GOT3 (cell line): ENCODE measurements at regions not wholly inside any gene's neighbourhood (a gene's known extent, or its start where the extent isn't known, plus 50 kb on each side); places are given as distances from the start of the nearest gene placed in this dataset.
"Not testable (repeated sequence)": the region's sequence is repeated elsewhere in the genome, so short reads cannot be mapped to it uniquely, and the experiment has no call there.

Source experiments
- DNase-seq: peaks from one replicate; lab custom pipeline; 2025; ENCODE audit warnings: mixed read lengths; lab: John Stamatoyannopoulos, UW

DNA sequence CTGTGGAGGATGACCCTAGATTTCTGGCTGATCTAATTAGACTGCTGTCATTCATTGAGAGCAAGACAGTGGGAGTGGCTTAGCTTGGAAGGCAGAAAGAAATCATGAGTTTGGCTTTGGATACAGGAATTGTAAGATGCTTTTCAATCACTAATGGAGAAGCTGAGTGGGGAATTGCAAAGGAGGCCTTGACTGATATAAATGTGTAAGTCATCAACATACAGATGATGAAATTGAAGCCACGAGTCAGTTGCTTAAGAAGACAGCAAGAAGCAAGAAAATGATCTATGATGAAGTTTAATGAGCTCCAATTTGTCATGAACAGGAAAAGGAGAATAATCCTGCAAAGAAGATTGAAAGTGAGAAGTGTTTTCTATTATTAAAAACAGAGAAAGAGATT, 136.7 kb upstream of the C1QTNF7 start:
- DNase-seq = no peak

DNA sequence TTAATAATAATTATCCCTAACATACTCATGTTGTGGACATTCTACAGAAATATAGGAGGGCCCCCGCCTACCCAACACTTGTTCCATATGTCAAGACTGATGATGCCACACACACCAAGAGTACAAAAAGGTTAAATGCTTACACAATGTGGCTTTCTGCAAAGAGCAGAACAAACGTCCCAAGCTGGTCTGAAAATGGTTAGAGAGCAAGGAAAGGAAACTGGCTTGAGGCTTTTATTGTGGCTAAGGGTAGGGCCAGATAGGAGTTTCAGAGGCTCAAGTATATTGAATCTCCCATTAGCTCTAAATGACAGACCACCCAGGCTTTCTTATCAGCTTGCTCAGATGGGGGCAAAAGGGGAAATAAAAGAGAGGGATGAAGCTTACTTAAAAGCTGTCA, 134.1 kb upstream of the C1QTNF7 start:
- DNase-seq = no peak

DNA sequence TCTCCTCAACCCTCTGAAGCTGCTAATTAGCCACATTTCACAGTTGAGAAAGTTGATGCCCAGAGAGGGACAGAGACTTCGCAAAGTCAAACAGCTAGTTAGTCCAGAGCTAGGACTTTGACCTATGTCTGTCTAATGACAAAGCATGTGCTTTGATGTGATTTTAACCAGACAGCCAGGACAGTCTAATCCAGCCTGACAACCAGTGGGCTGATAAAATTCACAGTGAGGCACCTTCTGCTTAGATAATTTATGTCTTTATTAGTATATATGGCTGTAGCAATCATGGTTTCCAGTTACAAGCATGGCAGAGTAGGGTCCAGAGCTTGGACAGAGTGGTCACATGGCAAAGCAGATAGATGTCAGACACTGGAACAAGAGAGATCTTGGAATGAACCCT, 133.6 kb upstream of the C1QTNF7 start:
- DNase-seq = no peak

DNA sequence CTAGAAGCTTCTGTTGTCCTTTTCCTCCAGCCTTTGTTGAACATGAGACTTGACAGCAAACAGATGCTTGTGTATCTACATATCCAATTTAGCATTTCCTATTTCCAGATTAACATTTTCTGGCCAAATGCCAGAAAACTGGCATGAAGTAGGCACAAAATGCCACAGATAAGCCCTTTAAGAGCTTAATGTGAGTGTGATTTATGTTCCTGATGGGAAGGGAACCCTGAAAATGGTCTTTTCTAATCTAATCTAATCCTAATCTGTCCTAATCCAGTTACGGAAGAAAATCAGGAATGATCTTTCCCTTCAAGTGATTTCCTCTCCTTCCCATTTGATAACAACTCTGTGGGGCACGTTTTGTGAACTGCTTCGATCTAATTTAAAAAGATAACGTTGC, 133.0 kb upstream of the C1QTNF7 start:
- DNase-seq = no peak

DNA sequence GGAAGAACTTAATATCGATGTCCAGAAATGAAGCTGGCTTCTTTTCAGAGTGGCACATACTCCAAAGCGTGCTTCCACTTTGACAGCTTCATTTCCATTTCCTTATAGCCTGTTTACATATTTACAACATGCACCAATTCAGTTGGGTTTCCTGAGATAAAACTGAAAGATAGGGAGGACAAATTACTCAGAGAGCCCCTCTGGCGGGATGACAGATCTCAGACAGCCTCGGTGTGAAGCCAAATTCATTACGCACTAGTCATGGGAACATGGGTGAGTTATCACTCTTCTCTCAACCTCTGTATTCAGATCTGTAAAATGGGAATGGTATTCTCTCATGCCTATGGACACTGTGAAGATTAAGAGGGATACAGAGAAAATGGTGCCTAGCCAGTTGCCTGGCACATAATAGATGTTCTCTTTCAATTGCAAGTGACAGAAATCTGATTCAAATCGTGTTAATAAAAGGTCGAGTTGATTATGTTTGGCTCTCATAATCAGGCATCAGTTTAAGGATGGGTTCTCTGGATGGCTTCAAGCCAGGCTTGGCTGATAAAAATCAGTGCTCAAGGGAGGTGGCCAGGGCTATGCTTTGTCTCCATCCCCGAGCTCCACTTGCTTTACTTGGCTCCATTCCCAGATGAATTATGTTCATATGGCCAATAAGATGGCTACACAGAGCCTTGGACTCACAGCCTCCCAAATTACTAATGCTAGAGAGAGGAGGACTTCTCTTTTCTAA, 132.2 kb upstream of the C1QTNF7 start:
- DNase-seq = no peak

DNA sequence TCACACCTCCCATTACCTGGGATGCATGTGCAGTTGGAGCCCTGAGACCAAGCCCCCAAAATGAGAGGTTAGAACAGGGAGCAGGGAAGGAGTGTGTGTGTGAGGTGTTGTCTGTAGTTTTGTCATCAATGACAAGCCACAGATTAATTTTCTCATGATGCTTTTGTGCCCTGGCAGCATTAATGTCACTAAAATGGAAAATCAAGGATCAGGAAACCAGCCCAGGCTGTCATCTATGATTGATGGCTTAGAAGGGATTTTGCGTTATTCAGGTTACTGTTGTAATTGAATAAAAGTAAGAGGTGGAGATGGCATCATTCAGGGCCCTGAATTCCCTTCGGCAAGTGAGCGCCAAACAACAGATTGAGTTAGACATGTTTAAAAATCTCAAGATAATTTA, 130.5 kb upstream of the C1QTNF7 start:
- no peak for DNase-seq

DNA sequence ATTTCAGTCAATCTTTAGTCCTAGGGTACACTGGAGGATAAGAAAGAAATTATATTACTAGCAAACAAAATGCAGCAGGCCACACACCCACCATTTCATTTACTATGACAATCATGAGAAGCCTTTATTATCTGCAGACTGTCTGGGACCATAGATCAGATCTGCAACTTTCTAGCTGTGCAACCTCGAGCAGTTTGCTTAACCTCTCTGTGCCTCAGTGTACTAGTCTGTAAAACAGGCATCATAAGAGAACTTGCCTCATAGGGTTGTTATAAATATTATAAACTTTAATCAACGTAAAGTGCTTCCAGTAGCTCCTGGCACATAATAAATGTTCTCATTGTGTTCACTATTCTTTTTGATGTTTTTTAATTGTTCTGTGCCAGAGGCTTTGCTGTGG, 128.2 kb upstream of the C1QTNF7 start:
- no peak for DNase-seq

DNA sequence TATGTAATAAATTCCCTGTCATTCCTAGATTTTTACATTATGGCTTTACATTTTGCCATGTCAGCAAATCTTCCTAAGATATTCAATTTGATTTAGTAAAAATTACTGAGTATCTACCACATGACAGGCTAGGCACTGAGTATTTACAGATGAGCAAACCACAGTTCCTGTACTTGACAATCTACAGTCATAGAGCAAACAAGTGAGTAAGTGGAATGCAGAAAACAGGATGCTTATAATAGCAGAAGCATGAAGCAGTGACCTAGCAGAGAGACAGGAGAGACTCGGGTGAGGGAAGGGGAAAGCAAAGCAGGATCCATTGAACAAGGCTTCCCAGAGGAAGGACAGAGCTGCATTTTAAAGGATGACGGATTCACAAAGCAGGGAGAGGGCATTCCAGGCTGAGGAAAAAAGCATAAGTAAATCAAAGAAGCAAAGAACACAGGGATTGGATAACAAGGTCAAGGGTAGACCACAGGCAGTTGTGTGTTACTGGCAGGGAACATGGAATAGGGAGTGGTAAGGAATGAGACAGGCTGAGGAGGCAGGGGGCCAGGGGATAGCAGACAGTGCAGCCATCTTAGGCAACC, 124.7 kb upstream of the C1QTNF7 start:
- no peak for DNase-seq

DNA sequence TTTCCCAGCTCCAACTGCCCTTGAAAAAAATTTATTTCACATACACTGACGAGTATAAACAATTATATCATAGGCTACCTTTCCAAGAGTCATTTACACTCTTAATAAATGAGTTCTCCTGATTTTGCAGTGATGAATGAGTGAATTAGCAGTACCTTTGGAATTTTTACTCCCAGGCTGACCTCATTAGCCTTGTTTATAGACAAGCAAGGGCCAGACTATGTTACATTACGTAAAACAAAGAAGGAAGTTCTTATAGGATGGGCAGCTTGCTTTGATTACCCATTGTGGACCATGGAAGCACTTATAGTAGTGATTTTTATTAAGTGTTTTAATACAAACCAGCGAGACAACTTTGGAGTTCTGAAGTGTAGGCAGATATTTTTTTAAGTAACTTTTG, 112.9 kb upstream of the C1QTNF7 start:
- DNase-seq = no peak

DNA sequence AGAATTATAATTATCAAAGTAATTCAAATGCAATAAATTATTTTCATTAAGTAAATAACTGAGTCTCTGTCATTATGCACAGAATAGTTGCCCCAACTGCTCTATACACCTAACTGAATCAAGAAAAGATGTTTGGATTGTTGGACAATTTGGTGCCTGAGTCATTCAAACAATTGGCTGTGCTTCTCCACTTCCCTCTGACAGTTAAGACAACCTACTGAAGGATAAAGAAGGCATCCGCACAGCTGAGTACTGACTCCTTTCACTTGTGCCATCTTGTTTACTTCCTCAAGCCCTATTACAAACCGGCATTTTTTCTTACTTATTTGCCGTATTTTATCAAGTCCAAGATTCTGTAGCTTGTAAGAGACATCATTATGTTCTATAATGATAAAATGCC, 110.6 kb upstream of the C1QTNF7 start:
- DNase-seq = no peak

DNA sequence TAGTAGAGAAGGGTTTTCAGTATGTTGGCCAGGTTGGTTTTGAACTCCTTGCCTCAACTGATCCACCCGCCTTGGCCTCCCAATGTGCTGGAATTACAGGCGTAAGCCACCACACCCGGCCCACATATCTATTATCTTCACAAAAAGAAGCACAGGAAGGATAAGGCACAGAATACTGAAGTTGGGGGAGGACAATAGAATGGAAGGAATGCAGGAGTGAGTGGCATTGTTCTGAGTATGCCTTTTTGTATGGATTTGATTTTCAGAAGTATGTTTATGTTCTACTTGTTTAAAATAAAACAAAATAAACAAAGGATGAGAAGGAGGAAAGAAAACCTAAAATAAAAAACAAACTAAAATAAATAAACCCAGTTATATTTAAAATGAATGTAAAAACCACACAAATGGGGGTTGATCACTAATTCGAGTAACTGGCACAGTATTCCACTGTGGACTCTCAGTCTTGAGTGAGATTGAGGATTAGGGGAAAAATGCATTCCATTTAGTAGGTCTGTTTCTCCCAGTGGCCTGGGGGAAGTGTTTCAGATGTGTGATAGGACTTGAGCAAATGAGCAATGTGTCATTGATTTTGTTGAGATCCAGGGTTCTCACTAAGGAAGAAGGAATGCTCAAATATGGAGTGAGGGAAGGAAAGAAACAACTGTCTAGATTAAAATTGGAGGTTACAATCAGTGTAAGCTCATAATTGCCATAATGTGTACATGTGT, 109.0 kb upstream of the C1QTNF7 start:
- no peak for DNase-seq

DNA sequence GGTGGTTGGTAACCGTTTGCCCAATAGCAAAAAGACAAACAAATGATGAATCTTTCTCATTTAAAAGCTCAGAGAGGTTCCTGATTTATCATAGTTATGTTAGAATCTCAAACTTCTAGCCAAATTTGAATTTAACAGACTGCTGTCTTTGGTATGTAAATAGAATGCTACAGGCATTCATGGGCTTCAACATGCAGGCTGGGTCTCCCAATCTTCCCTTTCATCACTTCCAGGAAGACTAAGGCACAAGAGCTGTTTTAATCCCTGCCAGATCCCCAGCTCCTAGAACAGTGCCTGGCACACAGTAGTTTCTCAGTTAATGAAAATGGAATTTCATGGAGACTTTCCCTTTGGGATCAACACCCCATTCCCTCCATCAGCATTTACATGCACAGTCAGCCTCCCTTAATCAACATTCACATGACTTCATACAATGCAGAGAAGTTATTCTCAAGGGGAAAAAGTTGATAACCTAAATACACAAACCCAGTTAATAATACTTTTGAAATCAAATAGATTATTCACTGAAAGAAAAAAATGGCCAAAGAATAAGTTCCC, 107.6 kb upstream of the C1QTNF7 start:
- no peak for DNase-seq

DNA sequence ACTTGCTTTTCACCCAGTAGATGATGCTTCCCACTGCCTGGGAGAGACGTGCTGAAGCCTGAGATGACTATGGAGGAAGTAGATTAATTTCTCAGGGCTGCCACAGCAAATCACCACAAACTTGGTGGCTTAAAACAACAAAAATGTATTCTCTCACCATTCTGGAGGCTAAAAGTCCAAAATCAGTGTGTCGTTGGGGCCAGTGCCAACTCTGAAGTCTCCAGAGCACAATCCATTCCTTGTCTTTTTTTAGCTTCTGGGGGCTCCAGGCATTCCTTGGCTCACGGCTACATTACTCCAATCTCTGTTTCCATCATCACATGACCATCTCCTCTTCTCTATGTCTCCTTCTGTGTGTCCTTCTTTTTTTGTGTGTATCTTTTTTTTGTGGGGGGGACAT, 105.8 kb upstream of the C1QTNF7 start:
- no peak for DNase-seq

DNA sequence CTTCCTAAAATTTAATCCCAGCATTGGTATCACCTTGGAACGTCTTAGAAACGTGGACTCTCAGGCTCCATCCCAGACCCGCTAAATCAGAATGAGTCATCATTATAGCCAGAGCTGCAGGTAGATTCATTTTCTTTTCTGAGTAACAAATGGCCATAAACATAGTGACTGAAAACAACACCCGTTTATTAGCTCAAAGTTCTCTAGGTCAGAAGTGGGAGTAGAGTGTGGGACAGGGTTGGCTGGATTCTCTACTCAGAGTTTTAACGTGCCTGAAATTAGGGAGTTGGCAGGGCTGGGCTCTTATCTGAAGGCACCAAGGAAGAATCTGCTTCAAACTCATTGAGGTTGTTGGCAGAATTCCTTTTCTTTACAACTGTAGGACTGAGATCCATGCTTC, 101.8 kb upstream of the C1QTNF7 start:
- no peak for DNase-seq

DNA sequence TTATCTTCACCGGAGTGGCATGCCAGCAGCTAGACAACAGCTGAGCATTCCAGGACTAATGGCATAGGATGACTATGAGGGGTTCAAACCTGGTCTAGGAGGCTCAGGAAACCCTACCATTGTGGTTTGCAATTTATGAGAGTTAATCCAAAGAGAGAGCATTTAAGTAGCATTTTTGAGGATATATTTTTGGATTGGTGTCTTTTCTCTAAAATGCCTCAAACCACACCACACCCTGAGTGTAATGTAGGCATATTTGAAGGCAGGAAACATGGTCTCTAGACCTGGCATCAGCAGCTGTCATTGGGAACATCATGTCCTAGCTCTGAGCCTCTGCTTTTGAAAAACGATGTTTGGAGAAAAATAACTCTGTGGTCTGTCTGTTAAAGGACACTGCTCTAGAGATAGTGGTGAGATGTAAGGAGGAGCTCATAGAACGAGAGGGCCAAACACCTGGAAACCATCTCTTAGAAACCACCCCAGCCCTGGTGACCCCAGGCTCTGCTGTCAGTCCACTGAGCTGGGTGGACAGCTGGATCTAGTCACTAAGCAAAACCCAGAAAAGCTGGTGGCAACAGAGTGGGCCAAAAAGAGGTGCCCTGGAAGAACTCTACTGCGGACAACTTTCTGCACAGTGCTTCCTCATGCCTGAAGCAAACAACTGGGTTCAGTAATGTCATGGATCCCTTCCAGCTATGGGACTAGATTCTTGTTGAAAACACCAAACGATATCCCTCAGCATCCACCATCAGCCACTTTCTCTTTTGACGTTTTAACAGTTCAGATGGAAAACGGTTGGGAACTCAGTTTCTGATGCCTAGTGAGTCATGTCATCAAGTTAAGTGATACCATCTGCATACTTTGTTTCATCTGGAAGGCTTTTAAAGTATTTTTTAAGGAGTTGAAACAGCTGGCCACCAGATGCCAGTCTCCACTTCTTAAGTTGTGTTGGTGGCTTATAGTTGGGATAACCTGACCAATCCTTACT, 100.2 kb upstream of the C1QTNF7 start:
- no peak for DNase-seq

DNA sequence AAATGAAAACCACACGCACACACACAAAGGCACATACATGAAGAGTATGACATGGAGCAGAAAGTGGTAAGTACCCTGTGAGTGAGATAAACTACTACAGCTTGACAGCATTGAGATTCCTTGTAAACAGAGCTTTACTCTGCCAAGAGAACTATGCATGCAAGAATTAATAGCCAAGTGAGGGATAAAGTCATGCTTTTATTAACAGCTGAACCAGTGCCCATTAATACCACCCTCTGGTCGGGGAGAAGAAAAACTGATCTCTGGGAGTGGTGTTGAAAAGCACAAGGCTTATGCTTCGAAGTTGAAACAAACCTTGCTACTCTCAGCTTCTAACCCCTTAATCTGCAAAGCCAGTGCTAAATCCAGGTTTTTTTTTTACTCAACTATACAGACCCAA, 95.9 kb upstream of the C1QTNF7 start:
- no peak for DNase-seq

DNA sequence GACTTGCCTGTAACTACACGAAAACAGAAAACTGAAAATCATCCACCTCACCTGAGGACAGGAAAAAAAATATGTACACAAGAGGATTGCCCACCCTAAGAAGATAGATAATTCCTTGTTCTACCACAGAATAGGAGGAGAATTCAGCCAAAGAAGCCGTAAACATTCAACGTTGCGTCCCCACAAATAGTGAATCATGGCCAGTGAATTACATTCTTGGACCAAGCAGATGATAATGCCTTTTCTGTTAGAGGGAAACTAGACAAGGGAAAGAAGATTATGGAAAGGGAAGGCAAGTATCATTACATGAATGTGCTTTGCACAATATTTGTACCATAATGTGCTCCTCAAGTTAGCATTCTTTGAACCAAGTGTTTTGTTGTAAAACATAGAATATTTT, 95.5 kb upstream of the C1QTNF7 start:
- no peak for DNase-seq

DNA sequence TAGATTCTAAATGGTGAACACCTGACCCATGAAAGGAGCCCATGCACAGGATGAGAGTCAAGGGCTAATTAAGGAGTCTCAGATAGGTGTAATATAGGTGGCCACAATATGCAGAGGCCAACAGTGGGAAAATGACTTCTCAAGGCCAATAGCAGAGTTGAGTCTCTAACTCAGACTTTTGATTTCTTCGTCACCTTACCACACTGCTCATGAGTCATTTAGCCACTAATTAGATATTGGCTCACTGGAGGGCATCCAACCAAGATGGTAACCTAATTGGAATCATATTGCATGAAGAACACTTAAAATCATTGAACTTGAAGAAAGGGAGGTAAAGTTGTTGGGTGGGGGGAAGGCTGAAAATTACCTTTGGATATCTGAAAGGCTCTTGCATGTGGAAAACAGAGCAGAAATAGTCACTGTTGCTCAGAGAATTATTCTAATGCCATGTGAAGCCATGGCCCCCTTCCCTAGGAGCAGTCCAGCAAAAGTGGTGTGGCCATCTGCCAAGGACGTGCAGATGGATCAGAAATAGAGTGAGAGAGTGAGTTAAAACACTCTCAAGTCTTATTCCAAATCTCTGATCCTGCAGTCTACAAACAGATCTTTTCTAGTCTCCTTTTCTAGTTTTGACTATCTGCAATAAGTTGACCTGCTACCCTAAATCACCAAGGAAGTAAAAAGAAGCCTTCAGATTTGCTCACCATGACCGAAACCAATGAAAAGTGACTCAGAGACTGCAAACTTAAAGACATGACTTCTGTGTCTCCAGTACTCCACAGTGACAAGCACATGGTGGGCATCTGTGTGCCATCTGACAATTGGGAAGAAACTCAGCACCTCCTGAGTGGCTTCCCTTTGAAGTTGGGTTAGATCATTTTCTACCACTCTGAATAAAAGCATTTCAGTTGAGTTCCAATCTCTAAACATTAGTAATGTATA, 93.9 kb upstream of the C1QTNF7 start:
- no peak for DNase-seq

DNA sequence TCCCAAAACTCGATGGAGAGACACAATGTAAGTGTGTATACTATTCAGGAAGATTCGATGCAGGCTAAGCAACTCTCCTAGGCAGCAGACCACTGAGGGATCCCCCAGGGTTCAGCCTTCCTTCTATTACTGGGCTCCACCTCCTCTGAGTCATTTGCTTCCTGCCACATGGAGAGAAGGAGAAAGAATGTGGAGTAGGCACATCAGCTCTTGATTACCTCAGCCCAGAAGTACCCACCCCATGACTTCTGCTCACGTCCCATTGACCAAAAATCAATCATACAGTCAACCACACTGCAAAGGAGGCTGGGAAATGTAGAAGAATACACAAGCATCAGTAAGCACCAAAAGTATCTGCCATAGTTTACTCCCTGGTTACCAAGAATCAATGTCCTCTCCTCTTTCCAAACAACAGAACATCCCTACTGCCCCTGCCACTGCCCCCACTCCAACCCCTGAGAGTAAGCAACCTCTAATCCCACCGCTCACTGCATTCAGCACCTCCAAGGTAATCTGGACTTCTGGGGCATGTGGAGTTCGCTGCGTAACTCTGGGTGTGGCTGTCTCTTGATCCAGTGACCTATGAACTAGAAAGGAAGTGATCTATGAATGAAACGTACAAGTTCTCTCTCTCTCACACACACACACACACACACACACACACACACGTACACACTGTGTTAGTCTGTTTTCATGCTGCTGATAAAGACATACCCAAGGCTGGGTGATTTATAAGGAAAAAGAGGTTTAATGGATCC, 91.2 kb upstream of the C1QTNF7 start:
- no peak for DNase-seq

DNA sequence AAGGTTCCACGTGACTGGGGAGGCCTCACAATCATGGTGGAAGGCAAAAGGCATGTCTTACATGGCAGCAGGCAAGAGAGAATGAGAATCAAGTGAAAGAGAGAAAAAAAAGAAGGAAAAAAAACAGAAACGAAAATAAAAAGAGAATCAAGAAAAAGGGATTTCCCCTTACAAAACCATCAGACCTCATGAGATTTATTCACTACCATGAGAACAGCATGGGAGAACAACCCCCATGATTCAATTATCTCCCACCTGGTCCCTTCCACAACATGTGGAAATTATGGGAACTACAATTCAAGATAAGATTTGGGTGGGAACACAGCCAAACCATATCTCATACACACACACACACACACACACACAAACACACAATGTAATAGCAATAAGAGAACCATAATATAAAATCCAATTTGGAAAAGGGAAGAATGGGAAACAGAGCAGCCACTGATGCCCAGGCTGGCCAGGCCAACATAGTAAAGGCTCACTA, 90.6 kb upstream of the C1QTNF7 start:
- not testable (repeated sequence) for DNase-seq
